Stomach (tissue), 4 donors: ENCODE measurements at regions not wholly inside any gene's neighbourhood (a gene's known extent, or its start where the extent isn't known, plus 50 kb on each side); places are given as distances from the start of the nearest gene placed in this dataset.

Source experiments
- EP300 ChIP-seq: sonication (generic); formaldehyde crosslinking; IDR thresholded peaks from one replicate; pipeline ENCODE4 v1.6.1; 2017; ENCODE audit warnings: antibody characterized with exemption
- POLR2A ChIP-seq, 4 donors: fragments of 450-650 bp; IDR thresholded peaks; one replicate each; pipeline ENCODE4 v1.6.1; 2016; ENCODE audit warnings: antibody characterized with exemption in 4 of 4, control low read depth in 2 of 4, mild to moderate bottlenecking in 1 of 4, moderate library complexity in 1 of 4
- POLR2AphosphoS5 ChIP-seq, 3 donors: sonication (generic); formaldehyde crosslinking; IDR thresholded peaks; one replicate each; pipeline ENCODE4 v1.6.1; 2016; ENCODE audit warnings: antibody characterized with exemption in 3 of 3
- TF ChIP-seq, protein P1 (sequence below), 7 experiments: fragments of 450-650 bp in 4 of 7; fragments of 200-600 bp in 3 of 7; sonication (generic) in 3 of 7; IDR thresholded peaks; one replicate each; pipeline ENCODE4 v1.5.1; 2016 to 2019; ENCODE audit warnings: antibody characterized with exemption in 7 of 7, control low read depth in 2 of 7, mild to moderate bottlenecking in 1 of 7

DNA sequence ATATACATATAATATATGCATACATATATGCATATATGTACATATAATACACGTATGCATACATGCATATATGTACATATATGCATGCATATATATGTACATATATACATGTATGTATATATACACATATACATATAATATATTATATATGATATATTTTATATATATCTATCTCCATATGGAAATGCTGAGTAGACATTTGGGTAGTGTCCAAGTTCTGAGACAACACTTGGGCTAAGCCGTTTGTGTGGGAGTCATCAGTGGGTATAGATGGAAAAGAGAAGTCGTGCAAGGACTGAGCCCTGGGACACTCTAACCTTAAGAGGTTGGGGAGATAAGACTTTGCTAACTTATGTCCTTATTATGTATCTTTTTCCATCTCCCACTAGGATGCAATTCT, 165.2 kb upstream of the PODXL start:
- TF ChIP-seq POLR2A (IDR thresholded peaks at IDR 0.05) (no peak), POLR2AphosphoS5 (IDR thresholded peaks at IDR 0.05) (no peak), EP300 (no peak)
- TF ChIP-seq, protein P1, sequence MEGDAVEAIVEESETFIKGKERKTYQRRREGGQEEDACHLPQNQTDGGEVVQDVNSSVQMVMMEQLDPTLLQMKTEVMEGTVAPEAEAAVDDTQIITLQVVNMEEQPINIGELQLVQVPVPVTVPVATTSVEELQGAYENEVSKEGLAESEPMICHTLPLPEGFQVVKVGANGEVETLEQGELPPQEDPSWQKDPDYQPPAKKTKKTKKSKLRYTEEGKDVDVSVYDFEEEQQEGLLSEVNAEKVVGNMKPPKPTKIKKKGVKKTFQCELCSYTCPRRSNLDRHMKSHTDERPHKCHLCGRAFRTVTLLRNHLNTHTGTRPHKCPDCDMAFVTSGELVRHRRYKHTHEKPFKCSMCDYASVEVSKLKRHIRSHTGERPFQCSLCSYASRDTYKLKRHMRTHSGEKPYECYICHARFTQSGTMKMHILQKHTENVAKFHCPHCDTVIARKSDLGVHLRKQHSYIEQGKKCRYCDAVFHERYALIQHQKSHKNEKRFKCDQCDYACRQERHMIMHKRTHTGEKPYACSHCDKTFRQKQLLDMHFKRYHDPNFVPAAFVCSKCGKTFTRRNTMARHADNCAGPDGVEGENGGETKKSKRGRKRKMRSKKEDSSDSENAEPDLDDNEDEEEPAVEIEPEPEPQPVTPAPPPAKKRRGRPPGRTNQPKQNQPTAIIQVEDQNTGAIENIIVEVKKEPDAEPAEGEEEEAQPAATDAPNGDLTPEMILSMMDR (IDR thresholded peaks at IDR 0.05) = no peak
